LNCaP clone FGC (cell line): ENCODE measurements at regions not wholly inside any gene's neighbourhood (a gene's known extent, or its start where the extent isn't known, plus 50 kb on each side); places are given as distances from the start of the nearest gene placed in this dataset.
"Not testable (repeated sequence)": the region's sequence is repeated elsewhere in the genome, so short reads cannot be mapped to it uniquely, and the experiment has no call there.

Experiments
- DNase-seq: peaks from one replicate; pipeline ENCODE4 v3.0.0-alpha.2; 2011; ENCODE audit warnings: low read depth
- H3K4me3 ChIP-seq: 2 replicates; pipeline ENCODE4 v1.5.1; 2011; ENCODE audit warnings: mild to moderate bottlenecking, low read depth, low read length, control low read depth
- TF ChIP-seq, protein P1 (sequence below): IDR thresholded peaks from 2 replicates; pipeline ENCODE4 v1.5.1; 2012; ENCODE audit warnings: mild to moderate bottlenecking; ENCODE audit not compliant: control insufficient read depth, insufficient read depth; ENCODE audit errors: extremely low read depth

GRCh38 chrX:74132280-74132679 lies 171.7 kb upstream of the ZCCHC13 start:
- no peak for DNase-seq
- H3K4me3 ChIP-seq = no peak overlapping the region
- TF ChIP-seq, protein P1, sequence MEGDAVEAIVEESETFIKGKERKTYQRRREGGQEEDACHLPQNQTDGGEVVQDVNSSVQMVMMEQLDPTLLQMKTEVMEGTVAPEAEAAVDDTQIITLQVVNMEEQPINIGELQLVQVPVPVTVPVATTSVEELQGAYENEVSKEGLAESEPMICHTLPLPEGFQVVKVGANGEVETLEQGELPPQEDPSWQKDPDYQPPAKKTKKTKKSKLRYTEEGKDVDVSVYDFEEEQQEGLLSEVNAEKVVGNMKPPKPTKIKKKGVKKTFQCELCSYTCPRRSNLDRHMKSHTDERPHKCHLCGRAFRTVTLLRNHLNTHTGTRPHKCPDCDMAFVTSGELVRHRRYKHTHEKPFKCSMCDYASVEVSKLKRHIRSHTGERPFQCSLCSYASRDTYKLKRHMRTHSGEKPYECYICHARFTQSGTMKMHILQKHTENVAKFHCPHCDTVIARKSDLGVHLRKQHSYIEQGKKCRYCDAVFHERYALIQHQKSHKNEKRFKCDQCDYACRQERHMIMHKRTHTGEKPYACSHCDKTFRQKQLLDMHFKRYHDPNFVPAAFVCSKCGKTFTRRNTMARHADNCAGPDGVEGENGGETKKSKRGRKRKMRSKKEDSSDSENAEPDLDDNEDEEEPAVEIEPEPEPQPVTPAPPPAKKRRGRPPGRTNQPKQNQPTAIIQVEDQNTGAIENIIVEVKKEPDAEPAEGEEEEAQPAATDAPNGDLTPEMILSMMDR = no peak

- DNase-seq = no peak
- H3K4me3 ChIP-seq = no peak overlapping the region
- TF ChIP-seq, protein P1 = no peak
Observed at GRCh38 chrX:74119016-74119910, 184.7 kb upstream of the ZCCHC13 start.

GRCh38 chrX:74117962-74118902 lies 185.7 kb upstream of the ZCCHC13 start:
- no peak for DNase-seq
- no peak overlapping the region for H3K4me3 ChIP-seq
- TF ChIP-seq, protein P1 = no peak

GRCh38 chrX:74111245-74111644 lies 192.7 kb upstream of the ZCCHC13 start:
- no peak overlapping the region for H3K4me3 ChIP-seq
- DNase-seq = no peak
- TF ChIP-seq, protein P1 = no peak

GRCh38 chrX:74107666-74108065 lies 196.3 kb upstream of the ZCCHC13 start:
- no peak overlapping the region for H3K4me3 ChIP-seq
- TF ChIP-seq, protein P1 = no peak
- no peak for DNase-seq

- no peak for DNase-seq
Observed at GRCh38 chrX:74104356-74105015, 199.5 kb upstream of the ZCCHC13 start.

DNA sequence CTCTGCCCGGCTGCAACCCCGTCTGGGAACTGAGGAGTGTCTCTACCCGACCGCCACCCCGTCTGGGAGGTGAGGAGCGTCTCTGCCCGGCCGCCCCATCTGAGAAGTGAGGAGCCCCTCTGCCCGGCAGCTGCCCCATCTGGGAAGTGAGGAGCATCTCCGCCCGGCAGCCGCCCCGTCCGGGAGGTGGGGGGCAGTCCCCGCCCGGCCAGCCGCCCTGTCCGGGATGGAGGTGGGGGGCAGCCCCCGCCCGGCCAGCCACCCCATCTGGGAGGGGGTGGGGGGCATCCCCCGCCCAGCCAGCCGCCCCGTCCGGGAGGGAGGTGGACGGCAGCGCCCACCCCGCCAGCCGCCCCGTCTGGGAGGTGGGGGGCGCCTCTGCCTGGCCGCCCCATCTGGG lies 205.6 kb upstream of the ZCCHC13 start:
- not testable (repeated sequence) for H3K4me3 ChIP-seq

More at GRCh38 chrX:74104356-74105015, 199.5 kb upstream of the ZCCHC13 start:
- no peak overlapping the region for H3K4me3 ChIP-seq
- TF ChIP-seq, protein P1 = no peak

More for the DNA sequence above, 205.6 kb upstream of the ZCCHC13 start:
- DNase-seq = not testable (repeated sequence)
